K562 (cell line): ENCODE measurements at regions not wholly inside any gene's neighbourhood (a gene's known extent, or its start where the extent isn't known, plus 50 kb on each side); places are given as distances from the start of the nearest gene placed in this dataset.
A peak's percentile ranks its signal among the peaks of the same experiment; 100 is the strongest.

Source experiments
- CREB3L1 ChIP-seq: fragments of 450-650 bp; IDR thresholded peaks from 2 replicates; pipeline ENCODE4 v1.6.1; 2014; ENCODE audit warnings: low read depth, mild to moderate bottlenecking, moderate library complexity, borderline replicate concordance
- DPF2 ChIP-seq: fragments of 450-650 bp; IDR thresholded peaks from 2 replicates; pipeline ENCODE4 v1.6.1; 2016
- EP300 ChIP-seq: IDR thresholded peaks from 2 replicates; pipeline ENCODE4 v1.6.1; 2012; ENCODE audit warnings: low read length, improper control_type of control experiment
- JUN ChIP-seq, 2 experiments: sonication (generic) in 1 of 2; formaldehyde crosslinking in 1 of 2; IDR thresholded peaks; 2 replicates each; pipeline versions ENCODE4 v1.6.1 to v1.8.0; 2012 to 2022; ENCODE audit warnings: borderline replicate concordance in 2 of 2, mild to moderate bottlenecking in 2 of 2, improper control_type of control experiment in 1 of 2, low read depth in 1 of 2, low read length in 1 of 2, missing genetic modification reagents in 1 of 2
- MEIS2 ChIP-seq: fragments of 450-650 bp; IDR thresholded peaks from 2 replicates; pipeline ENCODE4 v1.6.1; 2014; ENCODE audit warnings: mild to moderate bottlenecking; ENCODE audit not compliant: partially characterized antibody
- MTA1 ChIP-seq: fragments of 450-650 bp; IDR thresholded peaks from 2 replicates; pipeline ENCODE4 v1.6.1; 2017; ENCODE audit warnings: borderline replicate concordance
- MYNN ChIP-seq, 2 experiments: sonication (generic); formaldehyde crosslinking in 1 of 2; IDR thresholded peaks; 2 replicates each; pipeline versions ENCODE4 v1.5.0 to v1.6.1; 2016 to 2020; ENCODE audit warnings: antibody characterized with exemption in 1 of 2, missing genetic modification reagents in 1 of 2
- NUFIP1 ChIP-seq: fragments of 450-650 bp; IDR thresholded peaks from 2 replicates; pipeline ENCODE4 v1.6.1; 2018; ENCODE audit not compliant: partially characterized antibody
- RCOR1 ChIP-seq, 2 experiments: IDR thresholded peaks; 2 replicates each; pipeline ENCODE4 v1.6.1; 2012; ENCODE audit warnings: low read depth in 2 of 2, low read length in 2 of 2, borderline replicate concordance in 1 of 2, improper control_type of control experiment in 1 of 2
- STAT5B ChIP-seq: fragments of 250-450 bp; sonication (Bioruptor Pico); IDR thresholded peaks from 2 replicates; pipeline ENCODE4 v1.8.0; 2021; ENCODE audit warnings: mild to moderate bottlenecking, inconsistent platforms
- ZNF384 ChIP-seq: IDR thresholded peaks from 2 replicates; pipeline ENCODE4 v1.6.1; 2012; ENCODE audit warnings: low read depth, low read length, improper control_type of control experiment
- TF ChIP-seq, protein P1 (sequence below): fragments of 450-650 bp; IDR thresholded peaks from 2 replicates; pipeline ENCODE4 v1.6.1; 2016; ENCODE audit warnings: mild to moderate bottlenecking, moderate library complexity
- TF ChIP-seq, protein P2 (sequence below): fragments of 250-450 bp; sonication (Bioruptor Pico); IDR thresholded peaks from 2 replicates; pipeline ENCODE4 v1.8.0; 2021; ENCODE audit warnings: mild to moderate bottlenecking, moderate library complexity

- TF ChIP-seq, protein P1, sequence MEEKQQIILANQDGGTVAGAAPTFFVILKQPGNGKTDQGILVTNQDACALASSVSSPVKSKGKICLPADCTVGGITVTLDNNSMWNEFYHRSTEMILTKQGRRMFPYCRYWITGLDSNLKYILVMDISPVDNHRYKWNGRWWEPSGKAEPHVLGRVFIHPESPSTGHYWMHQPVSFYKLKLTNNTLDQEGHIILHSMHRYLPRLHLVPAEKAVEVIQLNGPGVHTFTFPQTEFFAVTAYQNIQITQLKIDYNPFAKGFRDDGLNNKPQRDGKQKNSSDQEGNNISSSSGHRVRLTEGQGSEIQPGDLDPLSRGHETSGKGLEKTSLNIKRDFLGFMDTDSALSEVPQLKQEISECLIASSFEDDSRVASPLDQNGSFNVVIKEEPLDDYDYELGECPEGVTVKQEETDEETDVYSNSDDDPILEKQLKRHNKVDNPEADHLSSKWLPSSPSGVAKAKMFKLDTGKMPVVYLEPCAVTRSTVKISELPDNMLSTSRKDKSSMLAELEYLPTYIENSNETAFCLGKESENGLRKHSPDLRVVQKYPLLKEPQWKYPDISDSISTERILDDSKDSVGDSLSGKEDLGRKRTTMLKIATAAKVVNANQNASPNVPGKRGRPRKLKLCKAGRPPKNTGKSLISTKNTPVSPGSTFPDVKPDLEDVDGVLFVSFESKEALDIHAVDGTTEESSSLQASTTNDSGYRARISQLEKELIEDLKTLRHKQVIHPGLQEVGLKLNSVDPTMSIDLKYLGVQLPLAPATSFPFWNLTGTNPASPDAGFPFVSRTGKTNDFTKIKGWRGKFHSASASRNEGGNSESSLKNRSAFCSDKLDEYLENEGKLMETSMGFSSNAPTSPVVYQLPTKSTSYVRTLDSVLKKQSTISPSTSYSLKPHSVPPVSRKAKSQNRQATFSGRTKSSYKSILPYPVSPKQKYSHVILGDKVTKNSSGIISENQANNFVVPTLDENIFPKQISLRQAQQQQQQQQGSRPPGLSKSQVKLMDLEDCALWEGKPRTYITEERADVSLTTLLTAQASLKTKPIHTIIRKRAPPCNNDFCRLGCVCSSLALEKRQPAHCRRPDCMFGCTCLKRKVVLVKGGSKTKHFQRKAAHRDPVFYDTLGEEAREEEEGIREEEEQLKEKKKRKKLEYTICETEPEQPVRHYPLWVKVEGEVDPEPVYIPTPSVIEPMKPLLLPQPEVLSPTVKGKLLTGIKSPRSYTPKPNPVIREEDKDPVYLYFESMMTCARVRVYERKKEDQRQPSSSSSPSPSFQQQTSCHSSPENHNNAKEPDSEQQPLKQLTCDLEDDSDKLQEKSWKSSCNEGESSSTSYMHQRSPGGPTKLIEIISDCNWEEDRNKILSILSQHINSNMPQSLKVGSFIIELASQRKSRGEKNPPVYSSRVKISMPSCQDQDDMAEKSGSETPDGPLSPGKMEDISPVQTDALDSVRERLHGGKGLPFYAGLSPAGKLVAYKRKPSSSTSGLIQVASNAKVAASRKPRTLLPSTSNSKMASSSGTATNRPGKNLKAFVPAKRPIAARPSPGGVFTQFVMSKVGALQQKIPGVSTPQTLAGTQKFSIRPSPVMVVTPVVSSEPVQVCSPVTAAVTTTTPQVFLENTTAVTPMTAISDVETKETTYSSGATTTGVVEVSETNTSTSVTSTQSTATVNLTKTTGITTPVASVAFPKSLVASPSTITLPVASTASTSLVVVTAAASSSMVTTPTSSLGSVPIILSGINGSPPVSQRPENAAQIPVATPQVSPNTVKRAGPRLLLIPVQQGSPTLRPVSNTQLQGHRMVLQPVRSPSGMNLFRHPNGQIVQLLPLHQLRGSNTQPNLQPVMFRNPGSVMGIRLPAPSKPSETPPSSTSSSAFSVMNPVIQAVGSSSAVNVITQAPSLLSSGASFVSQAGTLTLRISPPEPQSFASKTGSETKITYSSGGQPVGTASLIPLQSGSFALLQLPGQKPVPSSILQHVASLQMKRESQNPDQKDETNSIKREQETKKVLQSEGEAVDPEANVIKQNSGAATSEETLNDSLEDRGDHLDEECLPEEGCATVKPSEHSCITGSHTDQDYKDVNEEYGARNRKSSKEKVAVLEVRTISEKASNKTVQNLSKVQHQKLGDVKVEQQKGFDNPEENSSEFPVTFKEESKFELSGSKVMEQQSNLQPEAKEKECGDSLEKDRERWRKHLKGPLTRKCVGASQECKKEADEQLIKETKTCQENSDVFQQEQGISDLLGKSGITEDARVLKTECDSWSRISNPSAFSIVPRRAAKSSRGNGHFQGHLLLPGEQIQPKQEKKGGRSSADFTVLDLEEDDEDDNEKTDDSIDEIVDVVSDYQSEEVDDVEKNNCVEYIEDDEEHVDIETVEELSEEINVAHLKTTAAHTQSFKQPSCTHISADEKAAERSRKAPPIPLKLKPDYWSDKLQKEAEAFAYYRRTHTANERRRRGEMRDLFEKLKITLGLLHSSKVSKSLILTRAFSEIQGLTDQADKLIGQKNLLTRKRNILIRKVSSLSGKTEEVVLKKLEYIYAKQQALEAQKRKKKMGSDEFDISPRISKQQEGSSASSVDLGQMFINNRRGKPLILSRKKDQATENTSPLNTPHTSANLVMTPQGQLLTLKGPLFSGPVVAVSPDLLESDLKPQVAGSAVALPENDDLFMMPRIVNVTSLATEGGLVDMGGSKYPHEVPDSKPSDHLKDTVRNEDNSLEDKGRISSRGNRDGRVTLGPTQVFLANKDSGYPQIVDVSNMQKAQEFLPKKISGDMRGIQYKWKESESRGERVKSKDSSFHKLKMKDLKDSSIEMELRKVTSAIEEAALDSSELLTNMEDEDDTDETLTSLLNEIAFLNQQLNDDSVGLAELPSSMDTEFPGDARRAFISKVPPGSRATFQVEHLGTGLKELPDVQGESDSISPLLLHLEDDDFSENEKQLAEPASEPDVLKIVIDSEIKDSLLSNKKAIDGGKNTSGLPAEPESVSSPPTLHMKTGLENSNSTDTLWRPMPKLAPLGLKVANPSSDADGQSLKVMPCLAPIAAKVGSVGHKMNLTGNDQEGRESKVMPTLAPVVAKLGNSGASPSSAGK: no peak
- TF ChIP-seq STAT5B (CRISPR knock-in tag): no peak
- peak; percentile 46; the same call in 1 of the 2 replicates for TF ChIP-seq EP300
- TF ChIP-seq MTA1: 0 out of 2 replicates have a peak, but pooled peaks have one; percentile 14
- TF ChIP-seq ZNF384: peak; percentile 53
- TF ChIP-seq NUFIP1: peak; percentile 22
- TF ChIP-seq MEIS2: peak; percentile 56
- TF ChIP-seq CREB3L1: 0 out of 2 replicates have a peak, but pooled peaks have one; percentile 13
- TF ChIP-seq, protein P2, sequence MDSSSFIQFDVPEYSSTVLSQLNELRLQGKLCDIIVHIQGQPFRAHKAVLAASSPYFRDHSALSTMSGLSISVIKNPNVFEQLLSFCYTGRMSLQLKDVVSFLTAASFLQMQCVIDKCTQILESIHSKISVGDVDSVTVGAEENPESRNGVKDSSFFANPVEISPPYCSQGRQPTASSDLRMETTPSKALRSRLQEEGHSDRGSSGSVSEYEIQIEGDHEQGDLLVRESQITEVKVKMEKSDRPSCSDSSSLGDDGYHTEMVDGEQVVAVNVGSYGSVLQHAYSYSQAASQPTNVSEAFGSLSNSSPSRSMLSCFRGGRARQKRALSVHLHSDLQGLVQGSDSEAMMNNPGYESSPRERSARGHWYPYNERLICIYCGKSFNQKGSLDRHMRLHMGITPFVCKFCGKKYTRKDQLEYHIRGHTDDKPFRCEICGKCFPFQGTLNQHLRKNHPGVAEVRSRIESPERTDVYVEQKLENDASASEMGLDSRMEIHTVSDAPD (CRISPR knock-in tag): no peak
- peak; percentile 86 for TF ChIP-seq DPF2
- TF ChIP-seq RCOR1 (IDR thresholded peaks at IDR 0.05; ENCODE audit: borderline replicate concordance in 1 of 2, low read depth in 2 of 2, low read length in 2 of 2): peak in 1 of 2 experiments; percentile 43; a peak in 1 of 4 replicates
- peak; percentile 73; the same call in 1 of the 2 replicates for TF ChIP-seq JUN (IDR thresholded peaks at IDR 0.05; ENCODE audit: borderline replicate concordance, low read depth, low read length)
- TF ChIP-seq JUN (CRISPR knock-in tag; IDR thresholded peaks at IDR 0.05; ENCODE audit: borderline replicate concordance): no peak
- TF ChIP-seq MYNN (IDR thresholded peaks at IDR 0.05): 0 out of 2 replicates have a peak, but pooled peaks have one; percentile 30
- no peak for TF ChIP-seq MYNN (CRISPR knock-in tag; IDR thresholded peaks at IDR 0.05)
Observed at GRCh38 chr6:26309731-26310142, 55.3 kb upstream of the BTN3A2 start (continued).
